Endothelial cell of umbilical vein (primary cell): ENCODE measurements at regions not wholly inside any gene's neighbourhood (a gene's known extent, or its start where the extent isn't known, plus 50 kb on each side); places are given as distances from the start of the nearest gene placed in this dataset.

Experiments used
- BruUV-seq: library from RNA; stranded (reverse); fragments of 400-500 nt; replicated peaks from 2 replicates; lab custom pipeline; 2021; lab: Mats Ljungman, UMichigan
- CTCF ChIA-PET: fragments of 300-600, 350-600 bp; sonication (Branson Sonifier 250); formaldehyde crosslinking; loops from one replicate; lab custom pipeline; 2021; ENCODE audit warnings: antibody characterized with exemption, inconsistent platforms; lab: Charles Lee
- POLR2A ChIA-PET: fragments of 300-600, 350-600 bp; sonication (Branson Sonifier 250); formaldehyde crosslinking; loops from one replicate; lab custom pipeline; 2021; ENCODE audit warnings: antibody characterized with exemption, inconsistent platforms; lab: Charles Lee
- DNase-seq: peaks from one replicate; pipeline ENCODE4 v3.0.0-alpha.2; 2011; ENCODE audit warnings: low read depth, low spot score
- FAIRE-seq: peaks from 2 replicates; lab custom pipeline; 2011; peaks lifted over from hg19 to GRCh38; lab: Jason Lieb, UNC
- H2AFZ ChIP-seq: 2 replicates; pipeline ENCODE4 v1.6.0; 2012; ENCODE audit warnings: low read depth, low read length, control low read depth, inconsistent platforms
- H3K27ac ChIP-seq: 2 replicates; pipeline ENCODE4 v1.5.1; 2011; ENCODE audit warnings: low read depth, mild to moderate bottlenecking, control low read depth, low read length, moderate library complexity; ENCODE audit not compliant: insufficient read depth
- H3K27me3 ChIP-seq, 2 experiments: 2 replicates each; pipeline versions ENCODE4 v1.6.0 to v1.6.1; 2011; ENCODE audit warnings: low read length in 2 of 2, mixed read lengths in 1 of 2; ENCODE audit not compliant: control insufficient read depth in 2 of 2, insufficient read depth in 2 of 2
- H3K36me3 ChIP-seq, 2 experiments: 2 replicates in 1 of 2; 3 replicates in 1 of 2; pipeline ENCODE4 v1.5.1; 2011; ENCODE audit warnings: low read length in 2 of 2, mild to moderate bottlenecking in 1 of 2, moderate library complexity in 1 of 2; ENCODE audit not compliant: control insufficient read depth in 2 of 2, insufficient read depth in 2 of 2; ENCODE audit errors: extremely low read depth in 1 of 2
- H3K4me1 ChIP-seq: 3 replicates; pipeline ENCODE4 v1.5.1; 2011; ENCODE audit warnings: mild to moderate bottlenecking, low read length; ENCODE audit not compliant: control insufficient read depth, insufficient read depth; ENCODE audit errors: extremely low read depth
- H3K4me2 ChIP-seq: 2 replicates; pipeline ENCODE4 v1.6.1; 2011; ENCODE audit warnings: low read length, control low read depth, mixed read lengths; ENCODE audit not compliant: insufficient read depth
- H3K4me3 ChIP-seq, 3 experiments: fragments of 200-600 bp in 1 of 3; sonication (generic), shearing (Covaris generic) in 1 of 3; replicated peaks in 1 of 3; 2 replicates each; pipeline ENCODE4 v1.5.1; 2011 to 2016; ENCODE audit warnings: control low read depth in 3 of 3, low read length in 3 of 3, mild to moderate bottlenecking in 2 of 3, inconsistent platforms in 1 of 3, low read depth in 1 of 3, moderate library complexity in 1 of 3; ENCODE audit not compliant: insufficient read depth in 1 of 3
- H3K79me2 ChIP-seq: 2 replicates; pipeline ENCODE4 v1.6.0; 2012; ENCODE audit warnings: low read length, inconsistent platforms; ENCODE audit not compliant: control insufficient read depth, insufficient read depth
- H3K9ac ChIP-seq: replicated peaks from 2 replicates; pipeline ENCODE3; 2011; ENCODE audit warnings: low read length, control low read depth; ENCODE audit not compliant: insufficient read depth; ENCODE audit errors: extremely low read depth
- H3K9me1 ChIP-seq: replicated peaks from 3 replicates; pipeline ENCODE4 v1.6.0; 2011; ENCODE audit warnings: mild to moderate bottlenecking, low read length; ENCODE audit not compliant: control insufficient read depth, insufficient read depth; ENCODE audit errors: extremely low read depth
- H3K9me3 ChIP-seq: replicated peaks from 2 replicates; pipeline ENCODE4 v1.5.1; 2012; ENCODE audit warnings: low read length, inconsistent platforms; ENCODE audit not compliant: control insufficient read depth, insufficient read depth
- H4K20me1 ChIP-seq: replicated peaks from 2 replicates; pipeline ENCODE3; 2011; ENCODE audit warnings: mild to moderate bottlenecking, low read length; ENCODE audit not compliant: control insufficient read depth, insufficient read depth; ENCODE audit errors: extremely low read depth
- CTCF ChIP-seq, 2 donors: IDR thresholded peaks; 1 replicate in 1 of 2; 2 replicates in 1 of 2; pipeline ENCODE4 v1.5.1; 2011; ENCODE audit warnings: low read length in 2 of 2, mild to moderate bottlenecking in 2 of 2, moderate library complexity in 2 of 2, control low read depth in 1 of 2, inconsistent platforms in 1 of 2, low read depth in 1 of 2; ENCODE audit not compliant: insufficient read depth in 1 of 2; ENCODE audit errors: extremely low read depth in 1 of 2
- EZH2 ChIP-seq: IDR thresholded peaks from 2 replicates; pipeline ENCODE4 v1.6.1; 2012; ENCODE audit warnings: borderline replicate concordance, low read depth, mild to moderate bottlenecking, moderate library complexity, low read length, inconsistent platforms; ENCODE audit not compliant: severe bottlenecking
- FOS ChIP-seq: IDR thresholded peaks from 2 replicates; pipeline ENCODE4 v1.6.1; 2011; ENCODE audit warnings: mild to moderate bottlenecking, low read length, moderate library complexity, borderline replicate concordance; ENCODE audit not compliant: insufficient read depth
- GATA2 ChIP-seq: IDR thresholded peaks from 2 replicates; pipeline ENCODE4 v1.7.0; 2011; ENCODE audit warnings: low read depth, mild to moderate bottlenecking, moderate library complexity, mixed read lengths, low read length; ENCODE audit not compliant: insufficient read length, insufficient read depth
- JUN ChIP-seq: IDR thresholded peaks from 2 replicates; pipeline ENCODE4 v1.6.1; 2011; ENCODE audit warnings: borderline replicate concordance, low read depth; ENCODE audit not compliant: insufficient read length, insufficient read depth
- MAX ChIP-seq: IDR thresholded peaks from 2 replicates; pipeline ENCODE4 v1.6.1; 2011; ENCODE audit not compliant: insufficient read depth, insufficient read length
- MYC ChIP-seq: IDR thresholded peaks from one replicate; pipeline ENCODE4 v1.6.1; 2011; ENCODE audit warnings: mild to moderate bottlenecking, low read depth, low read length
- POLR2A ChIP-seq: IDR thresholded peaks from 2 replicates; pipeline ENCODE4 v1.6.1; 2012; ENCODE audit warnings: low read depth, mild to moderate bottlenecking, control low read depth, low read length
- POLR2AphosphoS5 ChIP-seq: IDR thresholded peaks from 2 replicates; pipeline ENCODE4 v1.6.1; 2012; ENCODE audit warnings: low read depth, mild to moderate bottlenecking, control low read depth, low read length, moderate library complexity; ENCODE audit not compliant: insufficient read depth
- dilution Hi-C: fragments of 300-500 bp; cut with MboI; formaldehyde crosslinking; loops from one replicate; pipeline ENCODE4 v1.15.0; 2019; ENCODE audit warnings: low sequenced_read_pairs; ENCODE audit not compliant: extremely low pct_ligation_motif_present
- intact Hi-C: fragments of 100-400 bp; cut with micrococcal nuclease; formaldehyde crosslinking; loops from one replicate; pipeline ENCODE4 v1.10.0; 2022

DNA sequence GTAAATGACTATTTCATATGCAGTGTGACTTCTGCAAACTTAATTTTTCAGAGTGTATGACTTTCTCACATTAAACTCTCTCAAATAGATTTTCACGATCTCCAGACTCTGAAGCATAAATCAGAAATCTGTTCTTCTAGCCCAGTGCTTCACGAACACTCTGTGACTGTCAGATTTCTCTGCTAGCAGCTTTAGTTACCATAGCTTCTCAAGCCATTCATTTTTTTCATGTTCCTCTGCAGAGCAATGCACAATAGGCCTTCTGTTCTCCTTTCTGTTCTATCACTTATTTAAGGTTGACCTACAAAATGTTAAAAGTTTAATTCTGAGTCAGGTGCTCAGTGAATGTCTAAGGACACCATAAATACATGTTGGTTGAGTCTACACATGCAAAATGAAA, 1102.2 kb downstream of the TUSC7 start:
- BruUV-seq = no TSS peak
- CTCF ChIA-PET = no interaction called here

More for the DNA sequence above, 1102.2 kb downstream of the TUSC7 start:
- Histone ChIP-seq H3K79me2 (no peaks in the 10 kb centered on the region), H3K27ac (no peak overlapping the region), H3K9me3 (no peaks in the 10 kb centered on the region), H3K9me1 (no peaks in the 10 kb centered on the region), H3K27me3 (no peaks in the 10 kb centered on the region), H3K4me3 (no peak overlapping the region), H4K20me1 (no peaks in the 10 kb centered on the region), H3K36me3 (no peaks in the 10 kb centered on the region), H3K9ac (no peak overlapping the region), H3K4me1 (no peaks in the 10 kb centered on the region), H2AFZ (no peak overlapping the region), H3K4me2 (no peak overlapping the region)
- intact Hi-C loops (no loop called here), dilution Hi-C loops (no loop called here)
- DNase-seq = no peak
- POLR2A ChIA-PET = no interaction called here
- TF ChIP-seq JUN = no peak
- TF ChIP-seq EZH2 = no peak
- TF ChIP-seq CTCF (IDR thresholded peaks at IDR 0.05; ENCODE audit: extremely low read depth in 1 of 2, insufficient read depth in 1 of 2, low read depth in 1 of 2, low read length in 2 of 2) = no peak
- no peak for TF ChIP-seq POLR2AphosphoS5
- no peak for TF ChIP-seq MYC
- no peak for TF ChIP-seq MAX
- TF ChIP-seq POLR2A = no peak
- TF ChIP-seq FOS = no peak
- TF ChIP-seq GATA2 = no peak
- FAIRE-seq = no peak
